IPS-11a (cell line): ENCODE measurements at regions not wholly inside any gene's neighbourhood (a gene's known extent, or its start where the extent isn't known, plus 50 kb on each side); places are given as distances from the start of the nearest gene placed in this dataset.

Source experiments
- H3K4me3 ChIP-seq: one replicate; pipeline ENCODE4 v1.5.1; 2013; ENCODE audit warnings: low read depth, low read length, control low read depth

DNA sequence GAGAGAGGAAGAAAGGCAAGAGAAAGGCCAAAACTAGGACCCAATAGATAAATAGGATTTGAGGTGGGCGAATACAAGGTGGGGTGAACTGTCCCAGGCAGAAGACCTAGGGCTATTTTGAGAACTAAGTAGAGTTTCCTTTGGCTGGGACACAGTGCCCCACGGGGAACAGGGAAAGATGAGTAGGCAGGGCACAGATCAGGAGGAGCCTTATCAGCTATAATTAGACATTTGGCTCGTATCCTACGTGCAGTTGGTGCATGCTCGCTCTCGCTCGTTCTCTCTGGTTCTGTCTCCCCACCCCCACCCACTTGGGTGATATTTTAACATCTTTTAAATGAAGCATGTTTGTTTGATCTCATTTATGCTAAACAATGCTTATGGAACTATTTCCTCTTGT lies 235.0 kb upstream of the JUN start:
- H3K4me3 ChIP-seq: no peak overlapping the region

DNA sequence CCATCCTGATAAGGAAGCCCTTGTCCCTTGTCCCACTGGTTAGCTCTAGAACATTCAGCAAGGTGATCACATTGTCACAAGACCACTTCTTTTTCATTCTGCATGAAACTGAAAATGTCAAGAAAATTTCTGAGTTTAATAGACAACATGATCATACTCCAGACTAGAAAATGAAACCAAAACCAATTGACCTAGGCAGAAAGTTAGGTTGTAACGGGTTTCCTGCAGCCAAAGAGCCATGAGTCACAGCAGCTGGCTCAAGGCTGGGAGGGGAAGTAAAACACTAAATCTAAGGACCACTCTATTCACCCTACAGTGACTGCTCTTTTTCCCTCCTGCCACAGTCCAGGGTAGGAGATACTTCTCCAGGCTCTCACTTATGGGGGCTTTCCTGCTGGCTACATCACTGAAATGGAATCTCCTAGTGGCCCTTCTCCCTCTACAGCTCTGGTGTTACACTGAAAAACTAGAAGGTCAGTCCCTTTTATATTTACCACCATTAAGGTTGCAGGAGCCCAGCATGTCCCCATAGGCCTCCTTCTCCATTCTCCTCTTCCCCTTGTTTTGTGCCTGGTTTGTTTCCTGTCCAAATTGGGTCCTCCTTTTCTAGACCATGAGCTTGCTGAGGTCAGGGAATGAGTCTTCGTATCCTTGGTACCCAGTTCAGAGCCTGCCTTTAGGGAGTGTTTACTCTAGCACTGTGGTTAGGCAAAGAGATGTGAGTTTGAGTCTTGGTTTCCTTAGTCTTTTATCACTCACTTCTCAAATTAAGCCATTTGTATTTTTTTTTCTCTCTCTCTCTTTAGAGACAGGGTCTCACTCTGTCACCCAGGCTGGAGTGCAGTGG lies 236.5 kb upstream of the JUN start:
- no peak overlapping the region for H3K4me3 ChIP-seq

GRCh38 chr1:59022199-59022598 lies 238.4 kb upstream of the JUN start:
- no peak overlapping the region for H3K4me3 ChIP-seq

GRCh38 chr1:59022799-59023198 lies 239.0 kb upstream of the JUN start:
- H3K4me3 ChIP-seq: no peak overlapping the region

GRCh38 chr1:59025201-59025600 lies 241.4 kb upstream of the JUN start:
- no peak overlapping the region for H3K4me3 ChIP-seq

- no peak overlapping the region for H3K4me3 ChIP-seq
Observed at GRCh38 chr1:59025898-59026426, 242.1 kb upstream of the JUN start.

DNA sequence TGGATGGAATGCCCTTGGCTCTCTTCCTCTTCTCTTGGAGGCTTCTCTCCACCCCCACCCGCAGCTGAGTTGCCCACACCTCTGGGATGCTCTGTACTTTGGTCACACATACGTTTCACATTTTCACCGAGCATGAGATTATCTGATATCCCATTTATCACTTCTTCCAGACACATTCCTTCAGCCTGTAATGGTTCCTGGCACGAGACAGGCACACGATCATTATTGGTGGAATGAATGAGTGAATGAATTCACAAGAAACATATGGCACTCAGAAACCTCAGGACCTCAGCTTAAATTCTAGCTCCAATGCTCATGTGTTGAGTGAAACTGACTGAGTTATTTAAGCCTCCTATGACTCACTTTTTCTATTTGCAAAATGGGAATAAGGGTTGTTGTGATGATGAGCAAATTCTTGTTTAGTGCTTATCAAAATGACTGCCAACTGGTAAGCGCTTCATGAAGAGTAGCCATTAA lies 242.7 kb upstream of the JUN start:
- H3K4me3 ChIP-seq: no peak overlapping the region

GRCh38 chr1:59027177-59027576 lies 243.3 kb upstream of the JUN start:
- no peak overlapping the region for H3K4me3 ChIP-seq

- no peak overlapping the region for H3K4me3 ChIP-seq
Observed at GRCh38 chr1:59028048-59028447, 244.2 kb upstream of the JUN start.

- no peak overlapping the region for H3K4me3 ChIP-seq
Observed at GRCh38 chr1:59029411-59030167, 245.7 kb upstream of the JUN start.

DNA sequence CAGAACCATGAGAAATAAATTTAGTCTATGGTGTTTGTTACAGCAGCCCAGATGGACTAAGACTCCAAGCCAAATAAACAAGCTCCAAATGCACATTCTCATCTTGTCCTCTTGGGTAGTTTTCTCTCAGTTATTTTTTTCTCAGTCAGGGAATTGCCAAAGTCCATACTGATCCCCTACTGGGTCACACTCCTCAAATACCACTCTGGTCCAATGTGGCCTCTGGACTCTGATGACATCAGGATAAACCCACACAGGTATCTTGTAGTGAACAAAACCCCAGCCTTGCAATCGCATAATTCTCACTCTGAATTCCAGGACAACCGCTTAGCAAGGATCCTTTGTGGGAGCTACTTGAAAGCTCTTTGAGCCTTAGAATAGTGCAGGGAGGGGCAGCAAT lies 248.4 kb upstream of the JUN start:
- H3K4me3 ChIP-seq: no peak overlapping the region

DNA sequence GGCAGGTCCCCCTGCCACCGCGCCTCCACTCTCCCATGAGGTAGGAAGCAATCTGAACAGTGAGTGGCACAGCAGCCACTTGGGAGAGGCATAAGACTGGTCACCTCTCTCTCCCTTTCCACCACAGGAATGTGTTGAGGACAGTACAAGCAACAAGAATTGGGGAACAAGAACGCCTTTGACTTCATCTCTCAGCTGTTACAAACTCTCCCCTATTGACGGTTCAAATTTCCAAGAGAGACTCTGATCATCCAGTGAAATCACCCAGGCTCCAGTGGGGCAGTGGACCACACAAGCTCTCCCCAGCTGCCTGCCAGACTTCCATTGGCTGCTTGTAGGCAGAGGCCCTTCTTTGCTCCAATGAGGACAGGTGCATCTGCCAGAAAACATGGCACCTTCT lies 249.9 kb upstream of the JUN start:
- no peak overlapping the region for H3K4me3 ChIP-seq

DNA sequence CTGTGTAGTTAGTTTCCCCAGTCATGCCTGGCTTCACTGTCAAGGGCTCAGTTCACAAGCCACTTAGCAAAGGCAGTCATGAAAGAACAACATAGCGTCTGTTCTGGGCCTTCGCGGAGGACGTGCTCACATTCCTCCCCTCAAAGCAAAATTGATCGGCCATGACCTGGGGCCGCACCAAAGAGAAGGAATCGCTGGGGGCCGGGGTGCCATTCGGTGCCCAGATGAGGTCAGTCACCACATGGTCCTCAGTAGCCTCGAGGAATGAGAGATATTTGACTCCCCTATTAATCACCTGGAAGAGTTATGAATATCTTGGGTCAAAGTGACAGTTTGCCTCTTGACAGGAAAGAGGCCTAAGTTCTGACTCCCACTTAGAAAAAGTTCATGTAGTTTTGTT lies 251.1 kb upstream of the JUN start:
- no peak overlapping the region for H3K4me3 ChIP-seq

GRCh38 chr1:59039551-59039950 lies 255.7 kb upstream of the JUN start:
- H3K4me3 ChIP-seq: no peak overlapping the region

DNA sequence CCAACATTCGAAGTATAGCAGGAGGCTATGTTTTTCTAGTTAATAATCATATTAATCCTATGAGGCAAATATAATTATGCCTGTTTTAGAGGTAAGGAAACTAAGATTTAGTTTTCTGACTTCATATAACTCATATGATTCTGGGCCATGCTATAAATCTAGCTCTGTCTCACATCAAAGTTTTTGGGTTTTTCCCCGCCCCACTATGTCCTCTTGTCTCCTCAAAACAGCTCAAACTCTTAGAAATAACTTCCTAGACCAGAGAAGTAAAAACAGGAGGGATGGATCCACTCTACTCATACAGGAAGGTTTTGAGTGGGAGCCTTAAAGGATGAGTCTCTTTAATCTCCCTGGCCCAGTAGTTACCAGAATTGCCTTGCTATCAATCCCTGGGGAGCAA lies 256.4 kb upstream of the FGGY start:
- H3K4me3 ChIP-seq: no peak overlapping the region

DNA sequence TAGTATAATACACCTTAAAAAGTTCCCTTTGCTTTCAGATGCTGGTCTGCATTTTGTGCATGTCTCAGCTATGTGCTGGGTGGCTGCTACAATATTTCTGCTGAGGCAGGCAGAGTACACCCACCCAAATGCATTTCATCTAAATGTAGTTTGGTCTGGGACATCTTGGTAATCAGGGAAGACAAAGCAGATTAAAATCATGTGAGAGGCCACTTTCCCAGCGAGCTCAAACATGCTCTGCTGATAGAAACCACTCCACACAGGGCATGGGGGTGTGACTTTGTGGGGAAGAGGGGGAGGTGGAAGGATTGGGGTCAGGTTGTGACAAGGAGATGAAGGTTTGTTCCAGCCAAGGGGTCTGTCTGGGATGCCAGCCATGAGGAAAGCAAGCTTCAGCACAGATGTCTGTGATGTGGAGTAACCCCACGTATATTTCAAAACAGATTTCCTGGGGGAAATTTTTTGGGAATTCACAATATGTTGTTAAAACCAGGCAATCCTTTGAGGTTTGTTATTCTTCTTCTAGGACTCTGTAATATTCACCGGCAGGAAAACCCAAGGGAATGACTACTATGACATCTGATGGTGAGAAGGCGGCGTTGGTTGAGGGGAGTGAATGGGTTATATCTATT lies 255.1 kb upstream of the FGGY start:
- H3K4me3 ChIP-seq: no peak overlapping the region

DNA sequence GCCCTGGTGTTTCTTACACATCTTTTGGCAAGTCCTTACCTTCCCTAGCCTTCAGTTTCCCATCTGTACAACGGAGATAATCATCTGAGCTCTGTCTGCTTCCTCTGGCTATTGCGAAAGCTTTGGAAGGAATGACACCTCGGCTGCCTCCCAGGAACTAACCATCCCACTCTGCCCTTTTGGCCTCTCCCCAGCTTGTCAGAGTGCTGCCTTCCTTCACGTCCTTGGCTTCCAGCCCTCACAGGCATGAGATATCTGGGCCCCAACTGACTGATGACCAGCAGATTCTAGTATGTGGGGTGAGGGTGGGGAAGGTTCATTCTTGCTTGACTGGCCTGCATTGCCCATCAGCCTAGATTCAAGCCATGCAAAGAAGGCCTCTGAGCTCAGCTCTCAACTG lies 253.1 kb upstream of the FGGY start:
- no peak overlapping the region for H3K4me3 ChIP-seq

DNA sequence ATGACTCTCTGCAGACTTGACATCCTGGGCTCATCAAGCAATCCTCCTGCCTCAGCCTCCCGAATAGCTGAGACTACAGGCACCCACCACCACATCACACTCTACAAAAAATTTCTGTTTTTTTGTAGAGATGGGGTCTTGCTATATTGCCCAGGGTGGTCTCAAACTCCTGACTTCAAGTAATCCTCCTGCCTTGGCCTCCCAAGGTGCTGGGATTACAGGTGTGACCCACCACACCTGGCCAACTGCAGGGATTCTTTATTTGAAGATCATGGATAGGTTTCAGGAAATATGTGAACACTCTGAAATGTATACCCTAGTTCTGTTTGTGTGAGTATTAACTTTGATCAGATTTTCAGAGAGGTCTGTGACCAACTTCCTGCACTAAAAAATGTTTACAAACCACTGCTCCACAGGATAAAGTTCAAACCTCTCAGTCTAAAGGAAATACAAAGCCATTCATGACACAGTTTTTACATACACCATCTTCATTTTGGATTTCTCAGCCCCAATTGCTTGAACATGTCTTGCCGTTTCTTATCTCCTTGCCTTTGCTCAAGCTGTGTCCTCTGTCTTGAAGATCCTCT lies 252.3 kb upstream of the FGGY start:
- no peak overlapping the region for H3K4me3 ChIP-seq

GRCh38 chr1:59045137-59045536 lies 251.8 kb upstream of the FGGY start:
- H3K4me3 ChIP-seq: no peak overlapping the region

GRCh38 chr1:59045636-59046035 lies 251.3 kb upstream of the FGGY start:
- H3K4me3 ChIP-seq: no peak overlapping the region

- H3K4me3 ChIP-seq: no peak overlapping the region
Observed at GRCh38 chr1:59046134-59046533, 250.8 kb upstream of the FGGY start.
